GM19023 (cell line): ENCODE measurements at regions not wholly inside any gene's neighbourhood (a gene's known extent, or its start where the extent isn't known, plus 50 kb on each side); places are given as distances from the start of the nearest gene placed in this dataset.

Experiments used
- ATAC-seq: cut with Tn5 transposase; IDR thresholded peaks from one replicate; pipeline ENCODE4 v1.9.1; 2021; ENCODE audit warnings: mild to moderate bottlenecking, moderate library complexity; ENCODE audit not compliant: unreplicated experiment

GRCh38 chr13:85666356-85666755, 132.9 kb downstream of the SLITRK6 start:
- no peak for ATAC-seq

- no peak for ATAC-seq
Observed at GRCh38 chr13:85665286-85665685, 133.9 kb downstream of the SLITRK6 start.

GRCh38 chr13:85663856-85664255, 135.4 kb downstream of the SLITRK6 start:
- no peak for ATAC-seq

- ATAC-seq: no peak
Observed at GRCh38 chr13:85662186-85662585, 137.0 kb downstream of the SLITRK6 start.

GRCh38 chr13:85661675-85662074, 137.5 kb downstream of the SLITRK6 start:
- ATAC-seq: no peak

- ATAC-seq: no peak
Observed at GRCh38 chr13:85659493-85659892, 139.7 kb downstream of the SLITRK6 start.

GRCh38 chr13:85657942-85658341, 141.3 kb downstream of the SLITRK6 start:
- ATAC-seq: no peak

GRCh38 chr13:85655040-85655439, 144.2 kb downstream of the SLITRK6 start:
- no peak for ATAC-seq

- ATAC-seq: no peak
Observed at GRCh38 chr13:85654227-85654626, 145.0 kb downstream of the SLITRK6 start.

GRCh38 chr13:85653681-85654080, 145.5 kb downstream of the SLITRK6 start:
- ATAC-seq: no peak

- no peak for ATAC-seq
Observed at GRCh38 chr13:85652491-85652890, 146.7 kb downstream of the SLITRK6 start.

GRCh38 chr13:85651440-85651839, 147.8 kb downstream of the SLITRK6 start:
- no peak for ATAC-seq

- ATAC-seq: no peak
Observed at GRCh38 chr13:85650613-85651012, 148.6 kb downstream of the SLITRK6 start.

- ATAC-seq: no peak
Observed at GRCh38 chr13:85640727-85641126, 158.5 kb downstream of the SLITRK6 start.

- ATAC-seq: no peak
Observed at GRCh38 chr13:85638815-85639393, 160.3 kb downstream of the SLITRK6 start.

GRCh38 chr13:85638265-85638664, 161.0 kb downstream of the SLITRK6 start:
- no peak for ATAC-seq

GRCh38 chr13:85632526-85633195, 166.6 kb downstream of the SLITRK6 start:
- ATAC-seq: no peak

- ATAC-seq: no peak
Observed at GRCh38 chr13:85631801-85632200, 167.4 kb downstream of the SLITRK6 start.

GRCh38 chr13:85626603-85627002, 172.6 kb downstream of the SLITRK6 start:
- ATAC-seq: no peak

- ATAC-seq: no peak
Observed at GRCh38 chr13:85619321-85619720, 179.9 kb downstream of the SLITRK6 start.

GRCh38 chr13:85618521-85618920, 180.7 kb downstream of the SLITRK6 start:
- no peak for ATAC-seq

GRCh38 chr13:85616275-85616674, 182.9 kb downstream of the SLITRK6 start:
- ATAC-seq: no peak

- ATAC-seq: no peak
Observed at GRCh38 chr13:85615031-85615430, 184.2 kb downstream of the SLITRK6 start.
